ENCODE measurements at regions not wholly inside any gene's neighbourhood (a gene's known extent, or its start where the extent isn't known, plus 50 kb on each side); places are given as distances from the start of the nearest gene placed in this dataset.

- TF ChIP-seq CTCF (IDR thresholded peaks at IDR 0.05; ENCODE audit: borderline replicate concordance, extremely low read depth, low read length, poor library complexity, severe bottlenecking) (no peak), EZH2 (IDR thresholded peaks at IDR 0.05; ENCODE audit: borderline replicate concordance, low read depth, low read length, severe bottlenecking) (no peak)
Measured at GRCh38 chr13:99653526-99653925, 152.3 kb downstream of the TM9SF2 start.
